GM21737 (cell line): ENCODE measurements at regions not wholly inside any gene's neighbourhood (a gene's known extent, or its start where the extent isn't known, plus 50 kb on each side); places are given as distances from the start of the nearest gene placed in this dataset.

Experiments
- ATAC-seq: cut with Tn5 transposase; IDR thresholded peaks from one replicate; pipeline ENCODE4 v1.9.1; 2021; ENCODE audit warnings: mild to moderate bottlenecking, moderate library complexity; ENCODE audit not compliant: unreplicated experiment

GRCh38 chr13:60798503-60798902, 401.5 kb downstream of the TDRD3 start:
- ATAC-seq, result no peak

- ATAC-seq, result no peak
Observed at GRCh38 chr13:60797112-60797511, 400.1 kb downstream of the TDRD3 start.

GRCh38 chr13:60794751-60795150, 397.7 kb downstream of the TDRD3 start:
- ATAC-seq, result no peak

GRCh38 chr13:60790620-60791019, 393.6 kb downstream of the TDRD3 start:
- ATAC-seq, result no peak

- ATAC-seq, result no peak
Observed at GRCh38 chr13:60788156-60788829, 391.3 kb downstream of the TDRD3 start.

- no peak for ATAC-seq
Observed at GRCh38 chr13:60787083-60787482, 390.1 kb downstream of the TDRD3 start.

GRCh38 chr13:60772726-60773125, 375.7 kb downstream of the TDRD3 start:
- no peak for ATAC-seq

GRCh38 chr13:60765700-60766411, 368.8 kb downstream of the TDRD3 start:
- ATAC-seq, result no peak

GRCh38 chr13:60759499-60759898, 362.5 kb downstream of the TDRD3 start:
- no peak for ATAC-seq

GRCh38 chr13:60758637-60759036, 361.6 kb downstream of the TDRD3 start:
- no peak for ATAC-seq

GRCh38 chr13:60757501-60758215, 360.6 kb downstream of the TDRD3 start:
- no peak for ATAC-seq

- ATAC-seq, result no peak
Observed at GRCh38 chr13:60756306-60756705, 359.3 kb downstream of the TDRD3 start.

- ATAC-seq, result no peak
Observed at GRCh38 chr13:60755380-60756163, 358.6 kb downstream of the TDRD3 start.

GRCh38 chr13:60754211-60755090, 357.4 kb downstream of the TDRD3 start:
- ATAC-seq, result no peak

- no peak for ATAC-seq
Observed at GRCh38 chr13:60753641-60754040, 356.6 kb downstream of the TDRD3 start.

GRCh38 chr13:60745343-60745742, 348.3 kb downstream of the TDRD3 start:
- ATAC-seq, result no peak

GRCh38 chr13:60733933-60734332, 336.9 kb downstream of the TDRD3 start:
- ATAC-seq, result no peak

- ATAC-seq, result no peak
Observed at GRCh38 chr13:60727140-60727539, 330.1 kb downstream of the TDRD3 start.

GRCh38 chr13:60721063-60721462, 324.0 kb downstream of the TDRD3 start:
- ATAC-seq, result no peak

GRCh38 chr13:60720590-60720989, 323.6 kb downstream of the TDRD3 start:
- ATAC-seq, result no peak
